WTC11 (cell line): ENCODE measurements at regions not wholly inside any gene's neighbourhood (a gene's known extent, or its start where the extent isn't known, plus 50 kb on each side); places are given as distances from the start of the nearest gene placed in this dataset.

Experiments used
- ATAC-seq: fragments of 200-7000 bp; cut with Tn5 transposase; 2 replicates; pipeline ENCODE4 v1.10.0; 2021; ENCODE audit warnings: mild to moderate bottlenecking, moderate library complexity
- CTCF ChIA-PET: fragments of 300-600 bp; sonication (Branson Sonifier 250); formaldehyde crosslinking; loops from one replicate; lab custom pipeline; 2021; ENCODE audit warnings: antibody characterized with exemption; lab: Charles Lee
- POLR2A ChIA-PET: fragments of 350-600 bp; sonication (Branson Sonifier 250); formaldehyde crosslinking; loops from one replicate; lab custom pipeline; 2021; ENCODE audit warnings: antibody characterized with exemption; lab: Charles Lee
- DNase-seq: peaks from one replicate; pipeline ENCODE4 v3.0.0; 2021; ENCODE audit warnings: low spot score
- H3K27ac Mint-ChIP-seq: 2 replicates; pipeline ENCODE4 v1.8.0; 2021; ENCODE audit warnings: mixed read lengths
- H3K27me3 Mint-ChIP-seq: 2 replicates; pipeline ENCODE4 v1.8.0; 2021; ENCODE audit warnings: low read depth, mild to moderate bottlenecking, moderate library complexity, mixed read lengths
- H3K36me3 Mint-ChIP-seq: 2 replicates; pipeline ENCODE4 v1.8.0; 2021; ENCODE audit warnings: mixed read lengths
- H3K4me1 Mint-ChIP-seq: 2 replicates; pipeline ENCODE4 v1.8.0; 2022; ENCODE audit warnings: mixed read lengths
- H3K4me3 Mint-ChIP-seq: 2 replicates; pipeline ENCODE4 v1.8.0; 2021; ENCODE audit warnings: mild to moderate bottlenecking, moderate library complexity, mixed read lengths
- H3K9me3 Mint-ChIP-seq: 2 replicates; pipeline ENCODE4 v1.8.0; 2021; ENCODE audit warnings: mixed read lengths
- ATF2 ChIP-seq: sonication (generic); formaldehyde crosslinking; IDR thresholded peaks from 2 replicates; pipeline ENCODE4 v1.8.1; 2022; ENCODE audit warnings: low read depth, missing genetic modification reagents, borderline replicate concordance
- ESRRA ChIP-seq: sonication (generic); formaldehyde crosslinking; IDR thresholded peaks from 2 replicates; pipeline ENCODE4 v1.8.1; 2022; ENCODE audit warnings: mild to moderate bottlenecking, missing genetic modification reagents, borderline replicate concordance
- GRHL2 ChIP-seq: fragments of 250-450 bp; sonication (Bioruptor Pico); IDR thresholded peaks from 2 replicates; pipeline ENCODE4 v1.8.0; 2022; ENCODE audit warnings: mild to moderate bottlenecking, moderate library complexity; ENCODE audit not compliant: insufficient replicate concordance, severe bottlenecking
- GTF2I ChIP-seq: fragments of 250-450 bp; sonication (Bioruptor Pico); conservative IDR thresholded peaks from 2 replicates; pipeline ENCODE4 v1.4.0; 2021; ENCODE audit warnings: mild to moderate bottlenecking
- HMGA2 ChIP-seq: fragments of 250-450 bp; sonication (Bioruptor Pico); IDR thresholded peaks from 2 replicates; pipeline ENCODE4 v1.4.0; 2021; ENCODE audit warnings: mild to moderate bottlenecking, moderate library complexity
- IRF1 ChIP-seq: sonication (generic); formaldehyde crosslinking; IDR thresholded peaks from 2 replicates; pipeline ENCODE4 v1.8.0; 2023; ENCODE audit warnings: missing genetic modification reagents
- KAT7 ChIP-seq: sonication (generic); formaldehyde crosslinking; IDR thresholded peaks from 2 replicates; pipeline ENCODE4 v1.8.1; 2023; ENCODE audit warnings: missing genetic modification reagents, mild to moderate bottlenecking, borderline replicate concordance
- MXD4 ChIP-seq: fragments of 250-450 bp; sonication (Bioruptor Pico); IDR thresholded peaks from 2 replicates; pipeline ENCODE4 v1.8.0; 2021; ENCODE audit warnings: mild to moderate bottlenecking, moderate library complexity, borderline replicate concordance
- NR2C2 ChIP-seq: sonication (generic); formaldehyde crosslinking; IDR thresholded peaks from 2 replicates; pipeline ENCODE4 v1.8.0; 2022; ENCODE audit warnings: mild to moderate bottlenecking, missing genetic modification reagents
- OVOL2 ChIP-seq: fragments of 250-450 bp; sonication (Bioruptor Pico); IDR thresholded peaks from 2 replicates; pipeline ENCODE4 v1.9.0; 2021; ENCODE audit warnings: mild to moderate bottlenecking, borderline replicate concordance
- ZBTB21 ChIP-seq: sonication (generic); formaldehyde crosslinking; IDR thresholded peaks from 2 replicates; pipeline ENCODE4 v1.8.1; 2023; ENCODE audit warnings: mild to moderate bottlenecking, missing genetic modification reagents, borderline replicate concordance
- ZBTB43 ChIP-seq: sonication (generic); formaldehyde crosslinking; IDR thresholded peaks from 2 replicates; pipeline ENCODE4 v1.8.1; 2023; ENCODE audit warnings: mild to moderate bottlenecking, missing genetic modification reagents
- ZNF121 ChIP-seq: sonication (generic); formaldehyde crosslinking; IDR thresholded peaks from 2 replicates; pipeline ENCODE4 v1.8.0; 2023; ENCODE audit warnings: missing genetic modification reagents
- ZNF232 ChIP-seq: sonication (generic); formaldehyde crosslinking; IDR thresholded peaks from 2 replicates; pipeline ENCODE4 v1.8.0; 2022; ENCODE audit warnings: mild to moderate bottlenecking, missing genetic modification reagents
- ZNF281 ChIP-seq: sonication (generic); formaldehyde crosslinking; IDR thresholded peaks from 2 replicates; pipeline ENCODE4 v1.8.0; 2023; ENCODE audit warnings: mild to moderate bottlenecking, missing genetic modification reagents
- ZNF396 ChIP-seq: fragments of 250-450 bp; sonication (Bioruptor Pico); IDR thresholded peaks from 2 replicates; pipeline ENCODE4 v1.8.0; 2021; ENCODE audit warnings: mild to moderate bottlenecking, moderate library complexity, borderline replicate concordance
- ZNF425 ChIP-seq: fragments of 250-450 bp; sonication (Bioruptor Pico); conservative IDR thresholded peaks from 2 replicates; pipeline ENCODE4 v1.9.0; 2021; ENCODE audit warnings: mild to moderate bottlenecking
- TF ChIP-seq, protein P1 (sequence below): fragments of 250-450 bp; sonication (Bioruptor Pico); IDR thresholded peaks from 2 replicates; pipeline ENCODE4 v2.1.2; 2022; ENCODE audit warnings: mild to moderate bottlenecking, moderate library complexity

DNA sequence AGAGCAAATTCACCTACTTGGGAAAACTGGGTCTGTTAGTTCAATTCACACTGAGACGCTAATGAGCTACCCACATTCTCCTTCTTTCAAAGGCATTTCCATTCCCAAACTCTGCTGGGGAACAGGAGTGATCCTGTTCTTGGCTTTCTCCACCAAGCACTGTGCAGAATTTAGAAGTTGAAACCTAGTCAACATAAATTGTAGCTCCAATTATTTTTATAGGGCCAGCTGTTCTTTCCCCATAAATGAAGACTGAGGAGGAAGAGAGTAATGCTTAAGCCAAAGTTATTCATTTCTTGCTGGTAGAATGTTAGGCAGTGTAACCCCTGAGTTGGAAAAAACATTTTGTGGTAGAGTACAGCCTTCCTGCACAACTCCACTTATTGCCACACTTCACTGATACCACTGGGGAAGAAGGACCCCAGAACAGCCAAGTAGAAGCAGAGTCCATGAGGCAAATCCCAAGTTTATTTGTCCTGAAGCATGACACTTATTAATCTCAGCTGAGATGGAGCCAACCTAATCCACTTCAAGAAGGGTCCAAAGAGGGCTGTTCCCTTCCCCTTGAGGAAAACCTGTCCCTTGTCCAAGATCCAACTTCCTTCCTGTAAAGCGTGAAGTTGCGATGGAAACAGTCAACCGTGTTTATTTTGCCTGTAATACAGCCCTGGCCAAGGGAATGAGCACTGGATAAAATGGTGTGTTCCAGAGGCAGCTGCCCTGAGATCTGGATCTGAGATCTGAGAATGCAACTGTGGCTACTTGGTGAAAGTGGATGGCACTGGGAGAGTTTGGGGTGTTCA is 151.8 kb downstream of the TBX5 start:
- H3K27me3 Mint-ChIP-seq, result no peaks in the 10 kb centered on the region
- POLR2A ChIA-PET, result no interaction called here
- H3K36me3 Mint-ChIP-seq, result no peaks in the 10 kb centered on the region
- H3K4me1 Mint-ChIP-seq, result peaks cover 19% of the 10 kb centered on the region
- no peak for DNase-seq
- H3K9me3 Mint-ChIP-seq, result peaks cover 27% of the 10 kb centered on the region
- no peak for TF ChIP-seq ZBTB21 (CRISPR knock-in tag)
- no peak for TF ChIP-seq NR2C2 (CRISPR knock-in tag)
- TF ChIP-seq HMGA2 (CRISPR knock-in tag), result no peak
- no peak for TF ChIP-seq MXD4 (CRISPR knock-in tag)
- no peak for TF ChIP-seq ZBTB43 (CRISPR knock-in tag)
- TF ChIP-seq ZNF425, result no peak
- TF ChIP-seq ESRRA (CRISPR knock-in tag), result no peak
- TF ChIP-seq KAT7 (CRISPR knock-in tag), result no peak
- TF ChIP-seq ZNF281 (CRISPR knock-in tag), result no peak
- TF ChIP-seq GRHL2 (CRISPR knock-in tag), result no peak
- TF ChIP-seq, protein P1, sequence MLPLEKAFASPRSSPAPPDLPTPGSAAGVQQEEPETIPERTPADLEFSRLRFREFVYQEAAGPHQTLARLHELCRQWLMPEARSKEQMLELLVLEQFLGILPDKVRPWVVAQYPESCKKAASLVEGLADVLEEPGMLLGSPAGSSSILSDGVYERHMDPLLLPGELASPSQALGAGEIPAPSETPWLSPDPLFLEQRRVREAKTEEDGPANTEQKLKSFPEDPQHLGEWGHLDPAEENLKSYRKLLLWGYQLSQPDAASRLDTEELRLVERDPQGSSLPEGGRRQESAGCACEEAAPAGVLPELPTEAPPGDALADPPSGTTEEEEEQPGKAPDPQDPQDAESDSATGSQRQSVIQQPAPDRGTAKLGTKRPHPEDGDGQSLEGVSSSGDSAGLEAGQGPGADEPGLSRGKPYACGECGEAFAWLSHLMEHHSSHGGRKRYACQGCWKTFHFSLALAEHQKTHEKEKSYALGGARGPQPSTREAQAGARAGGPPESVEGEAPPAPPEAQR (CRISPR knock-in tag), result no peak
- TF ChIP-seq ZNF232, result no peak
- TF ChIP-seq ZNF396 (CRISPR knock-in tag), result no peak
- no peak for TF ChIP-seq ATF2 (CRISPR knock-in tag)
- no peak for TF ChIP-seq OVOL2 (CRISPR knock-in tag)
- TF ChIP-seq ZNF121, result no peak
- no peak for TF ChIP-seq IRF1 (CRISPR knock-in tag)
- no peak for TF ChIP-seq GTF2I (CRISPR knock-in tag)
- TF ChIP-seq, all 79 proteins: peak for 0
- CTCF ChIA-PET, result interaction anchor here (1.0 kb wide), 2 partner anchors 8 to 27 kb away, joined by 4 read pairs; no protein-coding TSS in a partner anchor
- no peak for ATAC-seq
- Mint-ChIP-seq H3K4me3 (no peak overlapping the region), H3K27ac (no peak overlapping the region)
